Gastrocnemius medialis (tissue), 4 donors: ENCODE measurements at regions not wholly inside any gene's neighbourhood (a gene's known extent, or its start where the extent isn't known, plus 50 kb on each side); places are given as distances from the start of the nearest gene placed in this dataset.

ENCODE experiments used
- ATAC-seq, 2 donors: fragments of 150-250 bp; one replicate each; pipeline ENCODE4 v1.9.1; 2016
- DNase-seq, 2 donors: peaks; one replicate each; pipeline ENCODE4 v3.0.0-alpha.2; 2019
- H3K27ac ChIP-seq, 4 donors: fragments of 200-600 bp; sonication (generic); 1 replicate in 1 of 4; 2 replicates in 3 of 4; pipeline ENCODE4 v1.5.1; 2016 to 2018; ENCODE audit warnings: mild to moderate bottlenecking in 2 of 4, moderate library complexity in 1 of 4
- H3K27me3 ChIP-seq, 3 donors: fragments of 200-600 bp; sonication (generic) in 2 of 3; 1 replicate in 1 of 3; 2 replicates in 2 of 3; pipeline versions ENCODE4 v1.5.1 to v1.6.0; 2016 to 2019; ENCODE audit warnings: mild to moderate bottlenecking in 1 of 3, moderate library complexity in 1 of 3
- H3K36me3 ChIP-seq, 2 donors: fragments of 200-600 bp; sonication (generic) in 1 of 2; one replicate each; pipeline ENCODE4 v1.5.1; 2017 to 2018
- H3K4me1 ChIP-seq, 2 donors: fragments of 200-600 bp; sonication (generic) in 1 of 2; one replicate each; pipeline ENCODE4 v1.5.1; 2016 to 2017; ENCODE audit warnings: mild to moderate bottlenecking in 2 of 2
- H3K4me3 ChIP-seq, 4 donors: fragments of 200-600 bp; sonication (generic) in 3 of 4; 1 replicate in 1 of 4; 2 replicates in 3 of 4; pipeline ENCODE4 v1.5.1; 2016 to 2019; ENCODE audit warnings: mild to moderate bottlenecking in 2 of 4
- H3K9me3 ChIP-seq, 3 donors: fragments of 200-600 bp; sonication (generic) in 2 of 3; 1 replicate in 1 of 3; 2 replicates in 2 of 3; pipeline ENCODE4 v1.5.1; 2016 to 2019
- POLR2A ChIP-seq, 2 donors: fragments of 450-650 bp; IDR thresholded peaks; one replicate each; pipeline ENCODE4 v1.6.1; 2017; ENCODE audit warnings: antibody characterized with exemption in 2 of 2, mild to moderate bottlenecking in 2 of 2, moderate library complexity in 2 of 2
- in situ Hi-C, 4 donors: fragments of 200-750 bp; cut with MboI; loops; one replicate each; pipeline versions ENCODE4 v1.15.0 to v1.8.0; 2017; ENCODE audit warnings: low sequenced_read_pairs in 4 of 4
- intact Hi-C: fragments of 100-400 bp; cut with DNase I; formaldehyde crosslinking; loops from one replicate; pipeline ENCODE4 v1.15.1; 2023; ENCODE audit warnings: low total_unique reads
- TF ChIP-seq, protein P1 (sequence below), 5 experiments: fragments of 450-650 bp in 3 of 5; fragments of 200-600 bp in 2 of 5; sonication (generic) in 2 of 5; IDR thresholded peaks in 4 of 5; conservative IDR thresholded peaks in 1 of 5; 1 replicate in 4 of 5; 2 replicates in 1 of 5; pipeline ENCODE4 v1.5.1; 2016 to 2019; ENCODE audit warnings: antibody characterized with exemption in 5 of 5, mild to moderate bottlenecking in 3 of 5, moderate library complexity in 3 of 5

- Histone ChIP-seq H3K4me1 (no peaks in the 10 kb centered on the region), H3K27ac (no peak overlapping the region), H3K27me3 (peaks cover 0 to 4% (median 0%) of the 10 kb centered on the region in 3 donors), H3K4me3 (no peak overlapping the region), H3K36me3 (no peaks in the 10 kb centered on the region), H3K9me3 (no peaks in the 10 kb centered on the region)
- TF ChIP-seq POLR2A (IDR thresholded peaks at IDR 0.05): no peak
- TF ChIP-seq, protein P1, sequence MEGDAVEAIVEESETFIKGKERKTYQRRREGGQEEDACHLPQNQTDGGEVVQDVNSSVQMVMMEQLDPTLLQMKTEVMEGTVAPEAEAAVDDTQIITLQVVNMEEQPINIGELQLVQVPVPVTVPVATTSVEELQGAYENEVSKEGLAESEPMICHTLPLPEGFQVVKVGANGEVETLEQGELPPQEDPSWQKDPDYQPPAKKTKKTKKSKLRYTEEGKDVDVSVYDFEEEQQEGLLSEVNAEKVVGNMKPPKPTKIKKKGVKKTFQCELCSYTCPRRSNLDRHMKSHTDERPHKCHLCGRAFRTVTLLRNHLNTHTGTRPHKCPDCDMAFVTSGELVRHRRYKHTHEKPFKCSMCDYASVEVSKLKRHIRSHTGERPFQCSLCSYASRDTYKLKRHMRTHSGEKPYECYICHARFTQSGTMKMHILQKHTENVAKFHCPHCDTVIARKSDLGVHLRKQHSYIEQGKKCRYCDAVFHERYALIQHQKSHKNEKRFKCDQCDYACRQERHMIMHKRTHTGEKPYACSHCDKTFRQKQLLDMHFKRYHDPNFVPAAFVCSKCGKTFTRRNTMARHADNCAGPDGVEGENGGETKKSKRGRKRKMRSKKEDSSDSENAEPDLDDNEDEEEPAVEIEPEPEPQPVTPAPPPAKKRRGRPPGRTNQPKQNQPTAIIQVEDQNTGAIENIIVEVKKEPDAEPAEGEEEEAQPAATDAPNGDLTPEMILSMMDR (IDR thresholded peaks at IDR 0.05 in 4 of 5, conservative IDR thresholded peaks at IDR 0.05 in 1 of 5): no peak
- in situ Hi-C loops: loop anchor here in 1 of 4 donors (25.0 kb wide), 1 partner anchor 1072 kb away; no protein-coding TSS in a partner anchor
- no peak for ATAC-seq
- intact Hi-C loops: no loop called here
- no peak for DNase-seq
These were observed 113.7 kb upstream of the DPYD start for GRCh38 chr1:98034505-98034904.

- Histone ChIP-seq H3K9me3 (no peaks in the 10 kb centered on the region), H3K36me3 (no peaks in the 10 kb centered on the region), H3K27ac (no peak overlapping the region), H3K4me1 (no peaks in the 10 kb centered on the region), H3K4me3 (no peak overlapping the region), H3K27me3 (peaks cover 0 to 4% (median 0%) of the 10 kb centered on the region in 3 donors)
- intact Hi-C loops: no loop called here
- TF ChIP-seq, protein P1 (IDR thresholded peaks at IDR 0.05 in 4 of 5, conservative IDR thresholded peaks at IDR 0.05 in 1 of 5): no peak
- TF ChIP-seq POLR2A (IDR thresholded peaks at IDR 0.05): no peak
- DNase-seq (no peak), ATAC-seq (no peak)
- in situ Hi-C loops: loop anchor here in 1 of 4 donors (25.0 kb wide), 1 partner anchor 1071 kb away; no protein-coding TSS in a partner anchor
These were observed 112.1 kb upstream of the DPYD start for GRCh38 chr1:98032958-98033357.

GRCh38 chr1:98030976-98031375, 110.1 kb upstream of the DPYD start:
- peaks cover 0 to 4% (median 0%) of the 10 kb centered on the region in 3 donors for H3K27me3 ChIP-seq
- DNase-seq (no peak), ATAC-seq (no peak)
- H3K4me1 ChIP-seq: no peaks in the 10 kb centered on the region
- no peak overlapping the region for H3K27ac ChIP-seq
- no peaks in the 10 kb centered on the region for H3K9me3 ChIP-seq
- TF ChIP-seq POLR2A (IDR thresholded peaks at IDR 0.05): no peak
- TF ChIP-seq, protein P1 (IDR thresholded peaks at IDR 0.05 in 4 of 5, conservative IDR thresholded peaks at IDR 0.05 in 1 of 5): no peak
- H3K4me3 ChIP-seq: no peak overlapping the region
- intact Hi-C loops: no loop called here
- no peaks in the 10 kb centered on the region for H3K36me3 ChIP-seq
- in situ Hi-C loops: loop anchor here in 1 of 4 donors (25.0 kb wide), 1 partner anchor 1069 kb away; no protein-coding TSS in a partner anchor

- Histone ChIP-seq H3K36me3 (no peaks in the 10 kb centered on the region), H3K27me3 (no peaks in the 10 kb centered on the region), H3K4me3 (no peak overlapping the region), H3K27ac (no peak overlapping the region), H3K9me3 (no peaks in the 10 kb centered on the region), H3K4me1 (no peaks in the 10 kb centered on the region)
- ATAC-seq: no peak
- intact Hi-C loops (no loop called here), in situ Hi-C loops (loop anchor here in 1 of 4 donors (25.0 kb wide), 1 partner anchor 1068 kb away; no protein-coding TSS in a partner anchor)
- DNase-seq: no peak
- TF ChIP-seq, protein P1 (IDR thresholded peaks at IDR 0.05 in 4 of 5, conservative IDR thresholded peaks at IDR 0.05 in 1 of 5): no peak
- TF ChIP-seq POLR2A (IDR thresholded peaks at IDR 0.05): no peak
These were observed 109.6 kb upstream of the DPYD start for GRCh38 chr1:98030483-98030882.

DNA sequence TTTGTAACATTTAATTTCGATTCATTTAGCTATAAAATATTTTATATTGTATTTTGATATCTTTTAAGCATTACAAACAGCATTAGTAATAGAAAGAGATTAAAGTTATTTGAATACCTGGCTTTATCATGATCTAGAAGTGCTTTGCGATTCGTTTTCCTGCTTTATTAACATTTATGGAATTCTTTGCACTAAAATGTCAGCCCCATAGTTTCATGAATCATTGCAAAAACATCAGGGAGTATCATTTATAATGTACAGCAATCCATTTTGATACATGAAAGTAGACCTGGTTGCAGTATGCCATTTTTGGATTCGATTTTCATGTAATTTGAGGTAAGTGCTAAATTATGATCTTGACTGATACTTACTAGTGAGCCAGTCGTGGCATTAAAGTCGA, 108.0 kb upstream of the DPYD start:
- Histone ChIP-seq H3K36me3 (no peaks in the 10 kb centered on the region), H3K4me3 (no peak overlapping the region), H3K4me1 (no peaks in the 10 kb centered on the region), H3K9me3 (no peaks in the 10 kb centered on the region), H3K27ac (no peak overlapping the region), H3K27me3 (no peaks in the 10 kb centered on the region)
- no peak for DNase-seq
- no peak for ATAC-seq
- in situ Hi-C loops (loop anchor here in 1 of 4 donors (25.0 kb wide), 1 partner anchor 1066 kb away; no protein-coding TSS in a partner anchor), intact Hi-C loops (no loop called here)
- TF ChIP-seq, protein P1 (IDR thresholded peaks at IDR 0.05 in 4 of 5, conservative IDR thresholded peaks at IDR 0.05 in 1 of 5): no peak
- no peak for TF ChIP-seq POLR2A (IDR thresholded peaks at IDR 0.05)
